H1 (cell line): ENCODE measurements at regions not wholly inside any gene's neighbourhood (a gene's known extent, or its start where the extent isn't known, plus 50 kb on each side); places are given as distances from the start of the nearest gene placed in this dataset.

Experiments used
- CTCF ChIA-PET: fragments of 300-600 bp; sonication (Branson Sonifier 250); formaldehyde crosslinking; loops from one replicate; lab custom pipeline; 2021; ENCODE audit not compliant: partially characterized antibody; lab: Charles Lee
- POLR2A ChIA-PET: fragments of 300-600 bp; sonication (Branson Sonifier 250); formaldehyde crosslinking; loops from one replicate; lab custom pipeline; 2021; ENCODE audit warnings: inconsistent platforms; ENCODE audit not compliant: partially characterized antibody; lab: Charles Lee
- DNase-seq, 2 experiments: peaks; one replicate each; pipeline versions ENCODE4 v3.0.0 to v3.0.0-alpha.2; 2010 to 2022; ENCODE audit warnings: low spot score in 2 of 2, low read depth in 1 of 2, mixed read lengths in 1 of 2
- FAIRE-seq: peaks from 2 replicates; lab custom pipeline; 2011; peaks lifted over from hg19 to GRCh38; lab: Jason Lieb, UNC
- H2AFZ ChIP-seq: 2 replicates; pipeline ENCODE4 v1.8.1; 2012; ENCODE audit warnings: low read length, inconsistent platforms
- H2AK5ac ChIP-seq: 2 replicates; pipeline ENCODE4 v1.6.1; 2013; ENCODE audit warnings: low read depth, low read length
- H2BK120ac ChIP-seq: replicated peaks from 2 replicates; pipeline ENCODE3; 2013; ENCODE audit warnings: low read depth, low read length, inconsistent platforms
- H2BK12ac ChIP-seq: 2 replicates; pipeline ENCODE4 v1.6.1; 2013; ENCODE audit warnings: low read depth, low read length
- H2BK15ac ChIP-seq: 2 replicates; pipeline ENCODE4 v1.6.1; 2013; ENCODE audit warnings: low read length
- H2BK20ac ChIP-seq: 2 replicates; pipeline ENCODE4 v1.6.1; 2013; ENCODE audit warnings: low read length
- H2BK5ac ChIP-seq: 2 replicates; pipeline ENCODE4 v1.6.1; 2013; ENCODE audit warnings: low read depth, low read length
- H3K14ac ChIP-seq: 2 replicates; pipeline ENCODE4 v1.6.1; 2013; ENCODE audit warnings: inconsistent platforms; ENCODE audit not compliant: insufficient read length
- H3K18ac ChIP-seq: 2 replicates; pipeline ENCODE4 v1.6.1; 2013; ENCODE audit warnings: low read length; ENCODE audit errors: extremely low read depth
- H3K23ac ChIP-seq: 2 replicates; pipeline ENCODE4 v1.6.1; 2013; ENCODE audit warnings: inconsistent platforms; ENCODE audit not compliant: insufficient read length
- H3K23me2 ChIP-seq: 2 replicates; pipeline ENCODE4 v1.6.1; 2013; ENCODE audit warnings: low read depth, low read length
- H3K27ac ChIP-seq: 2 replicates; pipeline ENCODE4 v1.6.1; 2011; ENCODE audit warnings: low read depth, low read length, inconsistent platforms
- H3K27me3 ChIP-seq, 4 experiments: replicated peaks in 1 of 4; 1 replicate in 1 of 4; 2 replicates in 3 of 4; pipeline versions ENCODE4 v1.6.1 to v1.8.1; 2011 to 2013; ENCODE audit warnings: low read length in 3 of 4, mild to moderate bottlenecking in 3 of 4, inconsistent platforms in 2 of 4, mixed read lengths in 2 of 4, moderate library complexity in 1 of 4; ENCODE audit not compliant: control insufficient read depth in 3 of 4, insufficient read depth in 3 of 4; ENCODE audit errors: extremely low read depth in 1 of 4
- H3K36me3 ChIP-seq, 4 experiments: 2 replicates each; pipeline versions ENCODE4 v1.6.1 to v1.8.1; 2011 to 2013; ENCODE audit warnings: mild to moderate bottlenecking in 4 of 4, low read length in 3 of 4, moderate library complexity in 2 of 4, control low read depth in 1 of 4, inconsistent platforms in 1 of 4; ENCODE audit not compliant: insufficient read depth in 4 of 4, control insufficient read depth in 2 of 4
- H3K4ac ChIP-seq: replicated peaks from 2 replicates; pipeline ENCODE3; 2013; ENCODE audit warnings: low read length, low read depth, mixed read lengths, inconsistent platforms; ENCODE audit not compliant: insufficient read length
- H3K4me1 ChIP-seq, 4 experiments: replicated peaks in 1 of 4; 1 replicate in 1 of 4; 2 replicates in 3 of 4; pipeline versions ENCODE4 v1.6.1 to v1.8.1; 2011 to 2013; ENCODE audit warnings: low read length in 3 of 4, inconsistent platforms in 2 of 4, mixed read lengths in 1 of 4; ENCODE audit not compliant: insufficient read depth in 4 of 4, control insufficient read depth in 3 of 4
- H3K4me2 ChIP-seq, 2 experiments: 2 replicates each; pipeline versions ENCODE4 v1.6.1 to v1.8.1; 2011 to 2013; ENCODE audit warnings: low read depth in 2 of 2, low read length in 2 of 2, control low read depth in 1 of 2, inconsistent platforms in 1 of 2, mild to moderate bottlenecking in 1 of 2; ENCODE audit not compliant: insufficient read depth in 1 of 2
- H3K4me3 ChIP-seq, 4 experiments: fragments of 200-600, 300-600 bp in 1 of 4; sonication (generic), shearing (Covaris generic), sonication (Bioruptor Twin) in 1 of 4; 2 replicates each; pipeline versions ENCODE4 v1.5.1 to v1.8.1; 2011 to 2016; ENCODE audit warnings: low read length in 4 of 4, low read depth in 3 of 4, control low read depth in 2 of 4, inconsistent platforms in 2 of 4, mild to moderate bottlenecking in 2 of 4, mixed read lengths in 1 of 4, moderate library complexity in 1 of 4; ENCODE audit not compliant: insufficient read depth in 2 of 4; ENCODE audit errors: extremely low read depth in 1 of 4
- H3K56ac ChIP-seq: replicated peaks from 2 replicates; pipeline ENCODE3; 2013; ENCODE audit warnings: low read depth, mild to moderate bottlenecking, mixed read lengths, low read length, inconsistent platforms; ENCODE audit not compliant: insufficient read length
- H3K79me1 ChIP-seq: 2 replicates; pipeline ENCODE4 v1.6.1; 2013; ENCODE audit warnings: low read depth, low read length, control low read depth
- H3K79me2 ChIP-seq, 2 experiments: 2 replicates each; pipeline versions ENCODE4 v1.6.1 to v1.8.1; 2012 to 2013; ENCODE audit warnings: low read length in 2 of 2, mild to moderate bottlenecking in 2 of 2, inconsistent platforms in 1 of 2; ENCODE audit not compliant: insufficient read depth in 2 of 2, control insufficient read depth in 1 of 2
- H3K9ac ChIP-seq, 4 experiments: replicated peaks in 1 of 4; 1 replicate in 1 of 4; 2 replicates in 3 of 4; pipeline versions ENCODE4 v1.6.1 to v1.8.1; 2011 to 2013; ENCODE audit warnings: low read depth in 3 of 4, low read length in 3 of 4, control low read depth in 2 of 4, mild to moderate bottlenecking in 2 of 4, moderate library complexity in 2 of 4, inconsistent platforms in 1 of 4; ENCODE audit errors: extremely low read depth in 1 of 4
- H3K9me3 ChIP-seq, 2 experiments: 2 replicates each; pipeline versions ENCODE4 v1.6.1 to v1.8.1; 2012 to 2013; ENCODE audit warnings: mild to moderate bottlenecking in 2 of 2, moderate library complexity in 2 of 2, control low read depth in 1 of 2, inconsistent platforms in 1 of 2, low read depth in 1 of 2, low read length in 1 of 2, mixed read lengths in 1 of 2; ENCODE audit not compliant: insufficient read depth in 2 of 2
- H4K20me1 ChIP-seq, 2 experiments: replicated peaks in 1 of 2; 2 replicates each; pipeline versions ENCODE3 to v1.8.1; 2011 to 2013; ENCODE audit warnings: inconsistent platforms in 2 of 2, low read length in 2 of 2, mild to moderate bottlenecking in 1 of 2; ENCODE audit not compliant: insufficient read depth in 2 of 2, control insufficient read depth in 1 of 2
- H4K5ac ChIP-seq: 2 replicates; pipeline ENCODE4 v1.6.1; 2013; ENCODE audit warnings: low read length, low read depth, mixed read lengths, inconsistent platforms; ENCODE audit not compliant: insufficient read length
- H4K8ac ChIP-seq: 2 replicates; pipeline ENCODE4 v1.8.0; 2013; ENCODE audit warnings: mild to moderate bottlenecking, moderate library complexity, low read length, inconsistent platforms; ENCODE audit not compliant: insufficient read depth; ENCODE audit errors: extremely low read depth
- H4K91ac ChIP-seq: replicated peaks from 2 replicates; pipeline ENCODE3; 2013; ENCODE audit warnings: low read length, mixed read lengths, inconsistent platforms; ENCODE audit not compliant: insufficient read length
- WGBS, 2 experiments: shearing (Covaris generic) in 1 of 2; methylation state at CpG; one replicate each; pipeline versions ENCODE4 v1.1.6 to v1.1.7; 2013 to 2015; ENCODE audit warnings: low lambda C conversion rate in 2 of 2, mixed read lengths in 2 of 2, inconsistent platforms in 1 of 2, low coverage in 1 of 2, missing lambda C conversion rate in 1 of 2; ENCODE audit not compliant: insufficient replicate concordance in 2 of 2, insufficient coverage in 1 of 2, insufficient read length in 1 of 2; ENCODE audit errors: extremely low coverage in 1 of 2, missing lambda C conversion rate in 1 of 2; 5-methylcytosine and 5-hydroxymethylcytosine counted together

- Histone ChIP-seq H2BK12ac (no peak overlapping the region), H3K56ac (no peak overlapping the region), H3K9ac (no peak overlapping the region), H2BK5ac (no peak overlapping the region), H4K91ac (no peak overlapping the region), H3K14ac (no peak overlapping the region), H3K23me2 (no peaks in the 10 kb centered on the region), H4K20me1 (no peaks in the 10 kb centered on the region), H3K79me2 (no peaks in the 10 kb centered on the region), H2AK5ac (no peak overlapping the region), H3K79me1 (no peaks in the 10 kb centered on the region), H3K9me3 (no peaks in the 10 kb centered on the region), H4K5ac (no peak overlapping the region), H2BK20ac (no peak overlapping the region), H3K27ac (no peak overlapping the region), H3K4me2 (no peak overlapping the region), H2BK15ac (no peak overlapping the region), H2BK120ac (no peak overlapping the region), H3K4ac (no peak overlapping the region), H4K8ac (no peak overlapping the region), H3K18ac (no peak overlapping the region), H3K36me3 (no peaks in the 10 kb centered on the region), H3K27me3 (no peaks in the 10 kb centered on the region), H3K23ac (no peak overlapping the region), H2AFZ (no peak overlapping the region), H3K4me1 (no peaks in the 10 kb centered on the region), H3K4me3 (no peak overlapping the region)
- ChIA-PET CTCF (interaction anchor here (1.1 to 7.9 kb wide), 3 partner anchors 9 to 168 kb away, joined by 3 to 74 read pairs (median 4); no protein-coding TSS in a partner anchor), POLR2A (no interaction called here)
- DNase-seq (no peak), FAIRE-seq (no peak)
- WGBS, 2 experiments, result 93% methylated on average over 11 of the region's 11 CpGs; no CpG with 5 or more reads in 1 of the 2 experiments
Observed at GRCh38 chr17:33506889-33507650, 214.0 kb upstream of the ASIC2 start.
